GM18868 (cell line): ENCODE measurements at regions not wholly inside any gene's neighbourhood (a gene's known extent, or its start where the extent isn't known, plus 50 kb on each side); places are given as distances from the start of the nearest gene placed in this dataset.
"Not testable (repeated sequence)": the region's sequence is repeated elsewhere in the genome, so short reads cannot be mapped to it uniquely, and the experiment has no call there.

Experiments used
- ATAC-seq: cut with Tn5 transposase; IDR thresholded peaks from one replicate; pipeline ENCODE4 v1.9.1; 2021; ENCODE audit warnings: mild to moderate bottlenecking, moderate library complexity; ENCODE audit not compliant: unreplicated experiment

DNA sequence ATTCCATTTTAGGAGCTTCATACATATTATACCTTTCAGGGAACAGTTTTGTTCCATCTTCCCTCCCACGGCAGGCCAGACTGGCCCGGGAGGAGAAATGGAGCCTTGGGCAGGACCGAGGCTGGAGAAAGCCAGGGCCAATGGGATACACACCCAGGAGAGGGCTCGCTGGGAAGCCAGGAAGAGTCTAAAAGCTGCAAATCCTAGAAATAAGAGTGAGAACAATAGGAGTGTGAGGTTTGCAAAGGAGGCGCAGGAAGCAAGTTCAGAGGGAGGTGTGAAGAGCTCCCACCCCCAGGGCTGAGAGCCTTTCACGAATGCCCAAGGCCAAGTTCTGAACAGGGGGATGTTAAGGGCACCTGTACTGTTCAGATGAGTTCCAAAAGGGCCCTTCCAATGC lies 67.5 kb upstream of the CPSF6 start:
- ATAC-seq = no peak

DNA sequence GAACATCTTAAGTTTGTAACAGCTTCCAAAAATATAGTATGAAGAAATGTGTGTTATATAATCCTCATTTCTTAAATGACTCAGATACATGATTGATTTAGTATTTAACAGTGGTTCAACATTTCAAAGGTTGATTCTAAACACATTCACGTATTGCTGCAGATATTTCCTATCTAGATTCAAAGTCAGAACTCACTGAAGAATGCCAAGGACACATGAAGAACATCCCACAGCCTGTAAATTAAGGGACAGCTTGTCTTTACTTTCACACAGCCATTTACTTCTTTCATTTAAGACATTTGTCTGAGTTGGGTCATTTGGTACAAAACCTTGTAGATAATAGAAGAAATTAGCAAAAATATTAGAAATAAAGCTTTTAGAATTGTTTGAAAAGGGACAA lies 66.9 kb upstream of the CPSF6 start:
- no peak for ATAC-seq

DNA sequence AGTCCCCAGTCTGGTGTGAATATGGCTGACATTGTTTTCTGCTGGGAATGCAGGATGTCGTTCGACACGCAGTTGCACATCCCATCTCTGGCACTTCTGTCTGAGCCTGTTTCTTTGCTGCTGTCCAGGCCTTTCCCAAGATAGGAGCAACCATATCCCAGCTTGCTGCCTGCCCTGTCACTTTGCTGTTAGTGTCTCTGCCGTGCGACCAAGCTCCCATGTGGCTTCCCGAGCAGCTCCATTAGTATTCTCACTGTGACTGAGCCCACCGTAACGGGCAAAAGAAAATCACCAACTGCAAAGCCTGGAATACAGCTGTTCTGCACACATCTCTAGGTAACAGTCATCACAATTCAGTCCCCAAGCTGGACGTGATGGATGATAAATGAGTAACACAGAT lies 66.0 kb upstream of the CPSF6 start:
- no peak for ATAC-seq

DNA sequence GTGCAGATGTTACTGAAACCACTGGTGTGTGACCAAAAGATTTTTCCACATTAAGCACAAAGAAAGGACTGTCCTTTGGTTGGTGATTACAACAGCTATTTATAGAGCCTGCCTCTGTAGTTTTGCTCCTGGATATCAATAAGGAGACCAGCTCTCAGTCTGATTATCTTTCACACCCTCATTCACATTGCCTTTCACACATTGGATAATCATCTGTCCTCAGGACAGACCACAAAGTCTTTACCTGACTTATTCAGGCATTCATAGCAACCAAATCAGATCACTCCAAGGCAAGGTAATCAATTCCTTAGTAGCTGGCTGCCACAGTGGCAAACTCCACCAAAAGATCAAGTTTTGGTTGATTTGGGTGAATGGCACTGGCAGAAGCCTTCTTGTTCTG lies 59.6 kb upstream of the CPSF6 start:
- ATAC-seq = no peak

DNA sequence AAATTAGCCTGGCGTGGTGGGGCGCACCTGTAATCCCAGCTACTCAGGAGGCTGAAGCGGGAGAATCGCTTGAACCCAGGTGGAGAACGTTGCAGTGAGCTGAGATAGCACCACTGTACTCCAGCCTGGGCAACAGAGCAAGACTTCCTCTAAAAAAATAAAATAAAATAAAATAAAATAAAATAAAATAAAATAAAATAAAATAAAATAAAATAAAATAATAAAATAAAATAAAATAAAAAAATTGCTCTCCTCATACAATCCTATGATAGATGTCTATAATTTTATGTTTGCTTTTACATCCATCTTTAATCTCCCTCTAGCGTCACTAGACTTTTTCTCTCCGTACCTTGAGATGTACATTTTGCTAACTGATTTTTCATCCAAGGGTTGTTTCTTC lies 51.8 kb upstream of the CPSF6 start:
- ATAC-seq = not testable (repeated sequence)

DNA sequence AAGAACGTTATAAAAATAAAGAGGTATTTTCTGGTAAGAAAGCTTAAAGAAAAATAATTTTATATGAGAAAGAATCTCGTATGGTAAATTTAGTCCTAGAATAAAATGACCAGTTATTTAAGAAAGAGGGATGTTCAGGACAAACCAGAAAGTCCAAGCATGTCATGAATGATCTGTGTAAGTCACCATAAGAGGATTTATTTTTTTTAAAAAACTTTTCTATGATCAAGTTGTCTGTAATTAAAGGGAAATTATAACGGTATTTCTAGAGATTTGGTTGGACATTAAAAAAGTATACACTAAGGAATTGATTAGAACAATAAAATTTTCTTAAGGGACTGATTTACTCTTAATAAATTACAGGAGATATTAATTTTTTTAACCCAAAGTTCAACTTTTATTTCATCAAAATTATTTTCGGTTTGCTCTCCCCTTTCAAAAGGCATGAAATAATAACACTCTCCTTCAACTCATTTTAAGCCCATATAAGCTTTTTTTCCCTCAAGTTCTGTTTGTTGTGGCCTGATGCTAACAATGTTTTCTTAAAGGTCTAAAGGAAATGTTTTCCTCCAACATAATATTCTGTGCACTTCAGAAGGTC lies 49.9 kb upstream of the CPSF6 start:
- no peak for ATAC-seq
